Endothelial cell of umbilical vein (primary cell): ENCODE measurements at regions not wholly inside any gene's neighbourhood (a gene's known extent, or its start where the extent isn't known, plus 50 kb on each side); places are given as distances from the start of the nearest gene placed in this dataset.

Experiments used
- BruUV-seq: library from RNA; stranded (reverse); fragments of 400-500 nt; replicated peaks from 2 replicates; lab custom pipeline; 2021; lab: Mats Ljungman, UMichigan
- CTCF ChIA-PET: fragments of 300-600, 350-600 bp; sonication (Branson Sonifier 250); formaldehyde crosslinking; loops from one replicate; lab custom pipeline; 2021; ENCODE audit warnings: antibody characterized with exemption, inconsistent platforms; lab: Charles Lee
- POLR2A ChIA-PET: fragments of 300-600, 350-600 bp; sonication (Branson Sonifier 250); formaldehyde crosslinking; loops from one replicate; lab custom pipeline; 2021; ENCODE audit warnings: antibody characterized with exemption, inconsistent platforms; lab: Charles Lee
- DNase-seq: peaks from one replicate; pipeline ENCODE4 v3.0.0-alpha.2; 2011; ENCODE audit warnings: low read depth, low spot score
- FAIRE-seq: peaks from 2 replicates; lab custom pipeline; 2011; peaks lifted over from hg19 to GRCh38; lab: Jason Lieb, UNC
- H2AFZ ChIP-seq: 2 replicates; pipeline ENCODE4 v1.6.0; 2012; ENCODE audit warnings: low read depth, low read length, control low read depth, inconsistent platforms
- H3K27ac ChIP-seq: 2 replicates; pipeline ENCODE4 v1.5.1; 2011; ENCODE audit warnings: low read depth, mild to moderate bottlenecking, control low read depth, low read length, moderate library complexity; ENCODE audit not compliant: insufficient read depth
- H3K27me3 ChIP-seq, 2 experiments: 2 replicates each; pipeline versions ENCODE4 v1.6.0 to v1.6.1; 2011; ENCODE audit warnings: low read length in 2 of 2, mixed read lengths in 1 of 2; ENCODE audit not compliant: control insufficient read depth in 2 of 2, insufficient read depth in 2 of 2
- H3K36me3 ChIP-seq, 2 experiments: 2 replicates in 1 of 2; 3 replicates in 1 of 2; pipeline ENCODE4 v1.5.1; 2011; ENCODE audit warnings: low read length in 2 of 2, mild to moderate bottlenecking in 1 of 2, moderate library complexity in 1 of 2; ENCODE audit not compliant: control insufficient read depth in 2 of 2, insufficient read depth in 2 of 2; ENCODE audit errors: extremely low read depth in 1 of 2
- H3K4me1 ChIP-seq: 3 replicates; pipeline ENCODE4 v1.5.1; 2011; ENCODE audit warnings: mild to moderate bottlenecking, low read length; ENCODE audit not compliant: control insufficient read depth, insufficient read depth; ENCODE audit errors: extremely low read depth
- H3K4me2 ChIP-seq: 2 replicates; pipeline ENCODE4 v1.6.1; 2011; ENCODE audit warnings: low read length, control low read depth, mixed read lengths; ENCODE audit not compliant: insufficient read depth
- H3K4me3 ChIP-seq, 3 experiments: fragments of 200-600 bp in 1 of 3; sonication (generic), shearing (Covaris generic) in 1 of 3; replicated peaks in 1 of 3; 2 replicates each; pipeline ENCODE4 v1.5.1; 2011 to 2016; ENCODE audit warnings: control low read depth in 3 of 3, low read length in 3 of 3, mild to moderate bottlenecking in 2 of 3, inconsistent platforms in 1 of 3, low read depth in 1 of 3, moderate library complexity in 1 of 3; ENCODE audit not compliant: insufficient read depth in 1 of 3
- H3K79me2 ChIP-seq: 2 replicates; pipeline ENCODE4 v1.6.0; 2012; ENCODE audit warnings: low read length, inconsistent platforms; ENCODE audit not compliant: control insufficient read depth, insufficient read depth
- H3K9ac ChIP-seq: replicated peaks from 2 replicates; pipeline ENCODE3; 2011; ENCODE audit warnings: low read length, control low read depth; ENCODE audit not compliant: insufficient read depth; ENCODE audit errors: extremely low read depth
- H3K9me1 ChIP-seq: replicated peaks from 3 replicates; pipeline ENCODE4 v1.6.0; 2011; ENCODE audit warnings: mild to moderate bottlenecking, low read length; ENCODE audit not compliant: control insufficient read depth, insufficient read depth; ENCODE audit errors: extremely low read depth
- H3K9me3 ChIP-seq: replicated peaks from 2 replicates; pipeline ENCODE4 v1.5.1; 2012; ENCODE audit warnings: low read length, inconsistent platforms; ENCODE audit not compliant: control insufficient read depth, insufficient read depth
- H4K20me1 ChIP-seq: replicated peaks from 2 replicates; pipeline ENCODE3; 2011; ENCODE audit warnings: mild to moderate bottlenecking, low read length; ENCODE audit not compliant: control insufficient read depth, insufficient read depth; ENCODE audit errors: extremely low read depth
- EZH2 ChIP-seq: IDR thresholded peaks from 2 replicates; pipeline ENCODE4 v1.6.1; 2012; ENCODE audit warnings: borderline replicate concordance, low read depth, mild to moderate bottlenecking, moderate library complexity, low read length, inconsistent platforms; ENCODE audit not compliant: severe bottlenecking
- GATA2 ChIP-seq: IDR thresholded peaks from 2 replicates; pipeline ENCODE4 v1.7.0; 2011; ENCODE audit warnings: low read depth, mild to moderate bottlenecking, moderate library complexity, mixed read lengths, low read length; ENCODE audit not compliant: insufficient read length, insufficient read depth
- JUN ChIP-seq: IDR thresholded peaks from 2 replicates; pipeline ENCODE4 v1.6.1; 2011; ENCODE audit warnings: borderline replicate concordance, low read depth; ENCODE audit not compliant: insufficient read length, insufficient read depth
- POLR2AphosphoS5 ChIP-seq: IDR thresholded peaks from 2 replicates; pipeline ENCODE4 v1.6.1; 2012; ENCODE audit warnings: low read depth, mild to moderate bottlenecking, control low read depth, low read length, moderate library complexity; ENCODE audit not compliant: insufficient read depth
- dilution Hi-C: fragments of 300-500 bp; cut with MboI; formaldehyde crosslinking; loops from one replicate; pipeline ENCODE4 v1.15.0; 2019; ENCODE audit warnings: low sequenced_read_pairs; ENCODE audit not compliant: extremely low pct_ligation_motif_present
- intact Hi-C: fragments of 100-400 bp; cut with micrococcal nuclease; formaldehyde crosslinking; loops from one replicate; pipeline ENCODE4 v1.10.0; 2022
- TF ChIP-seq, protein P1 (sequence below): IDR thresholded peaks from 2 replicates; pipeline ENCODE4 v1.6.1; 2011; ENCODE audit not compliant: insufficient read depth, insufficient read length

DNA sequence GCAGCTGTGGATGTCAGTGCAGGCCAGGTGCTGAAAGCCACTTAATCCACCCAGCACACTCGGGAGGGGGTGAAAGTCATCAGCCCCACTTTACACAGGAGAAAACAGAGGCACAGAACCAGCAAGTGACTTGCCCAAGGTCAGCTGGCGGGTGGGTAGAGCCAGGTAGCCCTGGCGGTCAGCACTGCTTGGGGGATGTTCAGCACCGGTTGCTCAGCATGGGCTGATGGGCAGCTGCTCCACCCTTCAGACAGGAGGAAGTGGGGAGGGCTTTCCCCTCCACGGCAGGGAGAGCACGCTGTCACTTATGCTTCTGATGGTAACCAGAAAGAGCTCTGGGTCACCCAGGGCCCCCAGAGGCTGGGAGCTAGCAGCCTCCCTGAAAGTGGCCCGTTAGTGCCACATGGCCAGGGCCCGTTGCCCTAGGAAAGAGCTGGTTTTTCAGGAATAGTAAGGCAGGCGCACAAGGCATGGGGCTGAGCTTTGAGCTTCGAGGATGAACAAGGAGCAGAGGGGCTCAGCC lies 417.9 kb downstream of the CTTN start:
- no TSS peak for BruUV-seq
- CTCF ChIA-PET, result interaction anchor here (1.7 kb wide), 1 partner anchor 747 kb away, joined by 4 read pairs; no protein-coding TSS in a partner anchor

GRCh38 chr11:70818351-70818750 lies 420.0 kb downstream of the CTTN start:
- Histone ChIP-seq H3K36me3 (no peaks in the 10 kb centered on the region), H3K9me3 (no peaks in the 10 kb centered on the region)
- no peak for FAIRE-seq

More for the DNA sequence above, 417.9 kb downstream of the CTTN start:
- Histone ChIP-seq H2AFZ (no peak overlapping the region), H3K9me1 (no peaks in the 10 kb centered on the region), H3K36me3 (no peaks in the 10 kb centered on the region), H3K27ac (no peak overlapping the region), H3K4me2 (no peak overlapping the region), H3K9me3 (no peaks in the 10 kb centered on the region), H3K4me1 (no peaks in the 10 kb centered on the region), H3K4me3 (no peak overlapping the region), H3K9ac (no peak overlapping the region), H3K79me2 (no peaks in the 10 kb centered on the region), H4K20me1 (no peaks in the 10 kb centered on the region), H3K27me3 (no peaks in the 10 kb centered on the region)
- POLR2A ChIA-PET, result no interaction called here
- no peak for FAIRE-seq
- TF ChIP-seq EZH2 (no peak), JUN (no peak), POLR2AphosphoS5 (no peak)
- TF ChIP-seq, protein P1, sequence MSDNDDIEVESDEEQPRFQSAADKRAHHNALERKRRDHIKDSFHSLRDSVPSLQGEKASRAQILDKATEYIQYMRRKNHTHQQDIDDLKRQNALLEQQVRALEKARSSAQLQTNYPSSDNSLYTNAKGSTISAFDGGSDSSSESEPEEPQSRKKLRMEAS, result no peak
- dilution Hi-C loops, result no loop called here
- intact Hi-C loops, result no loop called here
- no peak for DNase-seq

More at GRCh38 chr11:70818351-70818750, 420.0 kb downstream of the CTTN start:
- no peak overlapping the region for H3K4me2 ChIP-seq
- DNase-seq, result no peak
- intact Hi-C loops (no loop called here), dilution Hi-C loops (no loop called here)
- CTCF ChIA-PET, result no interaction called here
- BruUV-seq, result no TSS peak
- H3K9me1 ChIP-seq, result no peaks in the 10 kb centered on the region
- H3K4me3 ChIP-seq, result no peak overlapping the region
- no peaks in the 10 kb centered on the region for H4K20me1 ChIP-seq
- no peak for TF ChIP-seq GATA2
- H3K9ac ChIP-seq, result no peak overlapping the region
- no peaks in the 10 kb centered on the region for H3K4me1 ChIP-seq
- H3K27me3 ChIP-seq, result no peaks in the 10 kb centered on the region
- no peak overlapping the region for H3K27ac ChIP-seq
- POLR2A ChIA-PET, result no interaction called here
- H2AFZ ChIP-seq, result no peak overlapping the region
- no peaks in the 10 kb centered on the region for H3K79me2 ChIP-seq
